Liver (tissue), 8 donors: ENCODE measurements at regions not wholly inside any gene's neighbourhood (a gene's known extent, or its start where the extent isn't known, plus 50 kb on each side); places are given as distances from the start of the nearest gene placed in this dataset.

Experiments used
- DNase-seq: peaks from one replicate; pipeline ENCODE4 v3.0.0-alpha.2; 2017; ENCODE audit warnings: low spot score
- H3K27ac ChIP-seq, 2 donors: one replicate each; pipeline ENCODE4 v1.7.0; 2013; ENCODE audit warnings: inconsistent platforms in 2 of 2, low read length in 2 of 2, control low read depth in 1 of 2, low read depth in 1 of 2, mild to moderate bottlenecking in 1 of 2
- H3K27me3 ChIP-seq, 4 donors: one replicate each; pipeline versions ENCODE4 v1.6.1 to v1.7.0; 2013; ENCODE audit warnings: low read length in 3 of 4, inconsistent platforms in 1 of 4, mild to moderate bottlenecking in 1 of 4, moderate library complexity in 1 of 4; ENCODE audit not compliant: control insufficient read depth in 4 of 4, insufficient read depth in 4 of 4
- H3K36me3 ChIP-seq, 4 donors: one replicate each; pipeline versions ENCODE4 v1.6.1 to v1.7.0; 2013; ENCODE audit warnings: low read length in 3 of 4, mild to moderate bottlenecking in 3 of 4, low read depth in 1 of 4, moderate library complexity in 1 of 4; ENCODE audit not compliant: control insufficient read depth in 4 of 4, insufficient read depth in 3 of 4
- H3K4me1 ChIP-seq, 4 donors: one replicate each; pipeline versions ENCODE4 v1.6.1 to v1.7.0; 2013; ENCODE audit warnings: low read length in 3 of 4, mild to moderate bottlenecking in 3 of 4, moderate library complexity in 1 of 4; ENCODE audit not compliant: control insufficient read depth in 4 of 4, insufficient read depth in 4 of 4
- H3K4me3 ChIP-seq, 3 donors: one replicate each; pipeline versions ENCODE4 v1.6.1 to v1.7.0; 2013; ENCODE audit warnings: low read length in 3 of 3, control low read depth in 1 of 3, low read depth in 1 of 3, mild to moderate bottlenecking in 1 of 3
- H3K9ac ChIP-seq, 2 donors: one replicate each; pipeline ENCODE4 v1.7.0; 2013; ENCODE audit warnings: low read length in 2 of 2, mild to moderate bottlenecking in 2 of 2, moderate library complexity in 2 of 2, control low read depth in 1 of 2, low read depth in 1 of 2
- H3K9me3 ChIP-seq, 4 donors: one replicate each; pipeline versions ENCODE4 v1.6.1 to v1.7.0; 2013; ENCODE audit warnings: low read length in 3 of 4; ENCODE audit not compliant: control insufficient read depth in 4 of 4
- EGR1 ChIP-seq, 2 donors: IDR thresholded peaks; 2 replicates each; pipeline ENCODE4 v1.6.1; 2016 to 2018; ENCODE audit warnings: antibody characterized with exemption in 2 of 2, low read depth in 2 of 2
- FOXA2 ChIP-seq: IDR thresholded peaks from 2 replicates; pipeline ENCODE4 v1.6.1; 2016; ENCODE audit warnings: antibody characterized with exemption
- GABPA ChIP-seq, 2 donors: IDR thresholded peaks in 1 of 2; conservative IDR thresholded peaks in 1 of 2; 2 replicates each; pipeline ENCODE4 v1.6.1; 2016; ENCODE audit warnings: antibody characterized with exemption in 2 of 2, mild to moderate bottlenecking in 1 of 2, moderate library complexity in 1 of 2
- HNF4G ChIP-seq: IDR thresholded peaks from 2 replicates; pipeline ENCODE4 v1.6.1; 2016; ENCODE audit warnings: antibody characterized with exemption
- NR2F2 ChIP-seq: IDR thresholded peaks from 2 replicates; pipeline ENCODE4 v1.6.1; 2016; ENCODE audit warnings: antibody characterized with exemption
- RXRA ChIP-seq, 2 donors: IDR thresholded peaks; 2 replicates each; pipeline ENCODE4 v1.6.1; 2017 to 2018; ENCODE audit warnings: antibody characterized with exemption in 2 of 2, mild to moderate bottlenecking in 1 of 2
- SP1 ChIP-seq: IDR thresholded peaks from 2 replicates; pipeline ENCODE4 v1.6.1; 2018; ENCODE audit warnings: antibody characterized with exemption, mild to moderate bottlenecking
- TAF1 ChIP-seq: conservative IDR thresholded peaks from 2 replicates; pipeline ENCODE4 v1.6.1; 2016; ENCODE audit warnings: antibody characterized with exemption, mild to moderate bottlenecking
- YY1 ChIP-seq: IDR thresholded peaks from 2 replicates; pipeline ENCODE4 v1.6.1; 2016; ENCODE audit warnings: antibody characterized with exemption, mild to moderate bottlenecking
- WGBS: extraction: QIAGEN DNeasy Blood & Tissue Kit; methylation state at CpG from one replicate; pipeline ENCODE4 v1.1.7; 2013; 5-methylcytosine and 5-hydroxymethylcytosine counted together
- TF ChIP-seq, protein P1 (sequence below): IDR thresholded peaks from 2 replicates; pipeline ENCODE4 v1.6.1; 2016; ENCODE audit warnings: antibody characterized with exemption
- TF ChIP-seq, protein P2 (sequence below): fragments of 150-350 bp; IDR thresholded peaks from 2 replicates; pipeline ENCODE4 v1.5.1; 2017; ENCODE audit warnings: improper control_type of control experiment, low read depth, low read length; ENCODE audit not compliant: missing input control
- TF ChIP-seq, protein P3 (sequence below): IDR thresholded peaks from 2 replicates; pipeline ENCODE4 v1.6.1; 2016; ENCODE audit warnings: antibody characterized with exemption, mild to moderate bottlenecking
- donor health status: healthy.
- donor health status: healthy.
- donor health status: healthy.
- donor health status: healthy.
- donor health status: healthy.

DNA sequence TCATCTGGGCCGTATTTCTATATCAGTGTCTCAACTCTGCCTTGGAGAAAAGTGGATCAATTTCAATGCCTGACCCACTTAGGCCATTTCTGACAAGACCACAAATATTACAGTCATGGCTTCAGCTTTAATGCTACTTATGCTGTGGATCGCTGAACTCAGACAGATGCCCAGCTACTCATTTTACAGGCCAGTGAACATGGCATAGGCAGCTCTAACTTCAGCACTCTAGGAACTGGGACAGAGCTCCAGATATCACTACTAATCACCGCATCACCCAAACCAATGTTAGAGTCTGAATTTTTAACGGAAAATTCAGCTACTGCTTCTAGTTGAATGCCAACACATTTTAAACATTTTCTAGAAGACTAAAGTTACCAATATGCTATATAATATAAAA is 809.6 kb upstream of the FRG1 start:
- H3K9me3 ChIP-seq = no peaks in the 10 kb centered on the region
- TF ChIP-seq, protein P1, sequence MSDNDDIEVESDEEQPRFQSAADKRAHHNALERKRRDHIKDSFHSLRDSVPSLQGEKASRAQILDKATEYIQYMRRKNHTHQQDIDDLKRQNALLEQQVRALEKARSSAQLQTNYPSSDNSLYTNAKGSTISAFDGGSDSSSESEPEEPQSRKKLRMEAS = no peak
- no peak for TF ChIP-seq FOXA2
- no peak for TF ChIP-seq GABPA (IDR thresholded peaks at IDR 0.05 in 1 of 2, conservative IDR thresholded peaks at IDR 0.05 in 1 of 2)
- no peak for TF ChIP-seq NR2F2
- TF ChIP-seq, protein P2, sequence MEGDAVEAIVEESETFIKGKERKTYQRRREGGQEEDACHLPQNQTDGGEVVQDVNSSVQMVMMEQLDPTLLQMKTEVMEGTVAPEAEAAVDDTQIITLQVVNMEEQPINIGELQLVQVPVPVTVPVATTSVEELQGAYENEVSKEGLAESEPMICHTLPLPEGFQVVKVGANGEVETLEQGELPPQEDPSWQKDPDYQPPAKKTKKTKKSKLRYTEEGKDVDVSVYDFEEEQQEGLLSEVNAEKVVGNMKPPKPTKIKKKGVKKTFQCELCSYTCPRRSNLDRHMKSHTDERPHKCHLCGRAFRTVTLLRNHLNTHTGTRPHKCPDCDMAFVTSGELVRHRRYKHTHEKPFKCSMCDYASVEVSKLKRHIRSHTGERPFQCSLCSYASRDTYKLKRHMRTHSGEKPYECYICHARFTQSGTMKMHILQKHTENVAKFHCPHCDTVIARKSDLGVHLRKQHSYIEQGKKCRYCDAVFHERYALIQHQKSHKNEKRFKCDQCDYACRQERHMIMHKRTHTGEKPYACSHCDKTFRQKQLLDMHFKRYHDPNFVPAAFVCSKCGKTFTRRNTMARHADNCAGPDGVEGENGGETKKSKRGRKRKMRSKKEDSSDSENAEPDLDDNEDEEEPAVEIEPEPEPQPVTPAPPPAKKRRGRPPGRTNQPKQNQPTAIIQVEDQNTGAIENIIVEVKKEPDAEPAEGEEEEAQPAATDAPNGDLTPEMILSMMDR = no peak
- no peak for TF ChIP-seq SP1
- TF ChIP-seq EGR1 (IDR thresholded peaks at IDR 0.05; ENCODE audit: low read depth in 2 of 2) = no peak
- TF ChIP-seq, protein P3, sequence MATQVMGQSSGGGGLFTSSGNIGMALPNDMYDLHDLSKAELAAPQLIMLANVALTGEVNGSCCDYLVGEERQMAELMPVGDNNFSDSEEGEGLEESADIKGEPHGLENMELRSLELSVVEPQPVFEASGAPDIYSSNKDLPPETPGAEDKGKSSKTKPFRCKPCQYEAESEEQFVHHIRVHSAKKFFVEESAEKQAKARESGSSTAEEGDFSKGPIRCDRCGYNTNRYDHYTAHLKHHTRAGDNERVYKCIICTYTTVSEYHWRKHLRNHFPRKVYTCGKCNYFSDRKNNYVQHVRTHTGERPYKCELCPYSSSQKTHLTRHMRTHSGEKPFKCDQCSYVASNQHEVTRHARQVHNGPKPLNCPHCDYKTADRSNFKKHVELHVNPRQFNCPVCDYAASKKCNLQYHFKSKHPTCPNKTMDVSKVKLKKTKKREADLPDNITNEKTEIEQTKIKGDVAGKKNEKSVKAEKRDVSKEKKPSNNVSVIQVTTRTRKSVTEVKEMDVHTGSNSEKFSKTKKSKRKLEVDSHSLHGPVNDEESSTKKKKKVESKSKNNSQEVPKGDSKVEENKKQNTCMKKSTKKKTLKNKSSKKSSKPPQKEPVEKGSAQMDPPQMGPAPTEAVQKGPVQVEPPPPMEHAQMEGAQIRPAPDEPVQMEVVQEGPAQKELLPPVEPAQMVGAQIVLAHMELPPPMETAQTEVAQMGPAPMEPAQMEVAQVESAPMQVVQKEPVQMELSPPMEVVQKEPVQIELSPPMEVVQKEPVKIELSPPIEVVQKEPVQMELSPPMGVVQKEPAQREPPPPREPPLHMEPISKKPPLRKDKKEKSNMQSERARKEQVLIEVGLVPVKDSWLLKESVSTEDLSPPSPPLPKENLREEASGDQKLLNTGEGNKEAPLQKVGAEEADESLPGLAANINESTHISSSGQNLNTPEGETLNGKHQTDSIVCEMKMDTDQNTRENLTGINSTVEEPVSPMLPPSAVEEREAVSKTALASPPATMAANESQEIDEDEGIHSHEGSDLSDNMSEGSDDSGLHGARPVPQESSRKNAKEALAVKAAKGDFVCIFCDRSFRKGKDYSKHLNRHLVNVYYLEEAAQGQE = no peak
- TF ChIP-seq RXRA (IDR thresholded peaks at IDR 0.05) = no peak
- DNase-seq = no peak
- 85% methylated on average over 4 of the region's 4 CpGs for WGBS
- no peaks in the 10 kb centered on the region for H3K4me1 ChIP-seq
- no peaks in the 10 kb centered on the region for H3K27me3 ChIP-seq
- no peak overlapping the region for H3K9ac ChIP-seq
- no peak overlapping the region for H3K4me3 ChIP-seq
- no peak overlapping the region for H3K27ac ChIP-seq
- H3K36me3 ChIP-seq = no peaks in the 10 kb centered on the region

DNA sequence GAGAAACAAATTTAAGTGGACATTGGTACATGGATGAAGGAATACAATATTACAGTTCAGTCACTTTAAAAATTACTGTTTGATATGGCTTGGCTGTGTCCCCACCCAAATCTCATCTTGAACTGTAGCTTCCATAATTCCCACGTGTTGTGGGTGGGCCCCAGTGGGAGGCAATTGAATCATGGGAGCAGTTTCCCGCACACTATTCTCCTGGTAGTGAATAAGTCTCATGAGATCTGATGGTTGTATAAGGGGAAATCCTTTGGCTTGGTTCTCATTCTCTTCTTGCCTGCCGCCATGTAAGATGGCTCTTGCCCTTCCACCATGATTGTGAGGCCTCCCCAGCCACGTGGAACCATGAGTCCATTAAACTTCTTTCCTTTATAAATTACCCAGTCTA is 804.2 kb upstream of the FRG1 start:
- Histone ChIP-seq H3K27me3 (no peaks in the 10 kb centered on the region), H3K4me3 (no peak overlapping the region), H3K4me1 (no peaks in the 10 kb centered on the region), H3K36me3 (no peaks in the 10 kb centered on the region), H3K9ac (no peak overlapping the region), H3K9me3 (no peaks in the 10 kb centered on the region), H3K27ac (no peak overlapping the region)
- TF ChIP-seq, protein P3 = no peak
- TF ChIP-seq, protein P1 = no peak
- TF ChIP-seq YY1 = no peak
- no peak for TF ChIP-seq HNF4G
- TF ChIP-seq TAF1 = no peak
- no peak for TF ChIP-seq NR2F2
- no peak for TF ChIP-seq SP1
- TF ChIP-seq RXRA (IDR thresholded peaks at IDR 0.05) = no peak
- WGBS = 65% methylated on average over 4 of the region's 4 CpGs
- DNase-seq = no peak
